H9 (cell line): ENCODE measurements at regions not wholly inside any gene's neighbourhood (a gene's known extent, or its start where the extent isn't known, plus 50 kb on each side); places are given as distances from the start of the nearest gene placed in this dataset.

Experiments used
- DNase-seq: peaks from one replicate; pipeline ENCODE4 v3.0.0-alpha.2; 2017
- H2AFZ ChIP-seq: one replicate; pipeline ENCODE4 v1.6.1; 2013; ENCODE audit warnings: mild to moderate bottlenecking, low read length, control low read depth, moderate library complexity
- H2AK5ac ChIP-seq: 2 replicates; pipeline ENCODE4 v1.6.1; 2013; ENCODE audit warnings: low read length, control low read depth, mixed read lengths; ENCODE audit not compliant: insufficient read length
- H2BK120ac ChIP-seq: one replicate; pipeline ENCODE4 v1.6.1; 2013; ENCODE audit warnings: low read depth, mild to moderate bottlenecking, low read length, control low read depth, inconsistent platforms; ENCODE audit not compliant: poor library complexity, severe bottlenecking
- H2BK12ac ChIP-seq: 2 replicates; pipeline ENCODE4 v1.6.1; 2013; ENCODE audit warnings: low read length, control low read depth, mixed read lengths, low read depth; ENCODE audit not compliant: insufficient read length
- H2BK15ac ChIP-seq: 2 replicates; pipeline ENCODE4 v1.6.1; 2013; ENCODE audit warnings: low read depth, low read length, control low read depth
- H2BK20ac ChIP-seq: one replicate; pipeline ENCODE4 v1.6.1; 2013; ENCODE audit warnings: low read depth, mild to moderate bottlenecking, low read length, control low read depth, inconsistent platforms; ENCODE audit not compliant: poor library complexity, severe bottlenecking
- H2BK5ac ChIP-seq: 2 replicates; pipeline ENCODE4 v1.6.1; 2013; ENCODE audit warnings: low read length, control low read depth, mixed read lengths; ENCODE audit not compliant: insufficient read length
- H3K14ac ChIP-seq: 2 replicates; pipeline ENCODE4 v1.6.1; 2013; ENCODE audit warnings: low read length, control low read depth; ENCODE audit not compliant: insufficient read depth
- H3K18ac ChIP-seq: 2 replicates; pipeline ENCODE4 v1.6.1; 2013; ENCODE audit warnings: low read depth, mild to moderate bottlenecking, mixed read lengths, low read length, control low read depth; ENCODE audit not compliant: insufficient read length
- H3K23ac ChIP-seq: 2 replicates; pipeline ENCODE4 v1.6.1; 2013; ENCODE audit warnings: low read length, control low read depth, mixed read lengths, low read depth; ENCODE audit not compliant: insufficient read length
- H3K23me2 ChIP-seq: 2 replicates; pipeline ENCODE4 v1.6.1; 2013; ENCODE audit warnings: low read depth, mild to moderate bottlenecking, mixed read lengths, low read length, control low read depth; ENCODE audit not compliant: insufficient read length, poor library complexity, severe bottlenecking
- H3K27ac ChIP-seq: 2 replicates; pipeline ENCODE4 v1.5.1; 2013; ENCODE audit warnings: low read length, control low read depth, mixed read lengths, low read depth; ENCODE audit not compliant: insufficient read length
- H3K27me3 ChIP-seq: 2 replicates; pipeline ENCODE4 v1.6.1; 2013; ENCODE audit warnings: low read length, control low read depth, inconsistent platforms; ENCODE audit not compliant: insufficient read depth
- H3K4ac ChIP-seq: 2 replicates; pipeline ENCODE4 v1.6.1; 2013; ENCODE audit warnings: low read depth, mild to moderate bottlenecking, control low read depth, inconsistent platforms, low read length, moderate library complexity
- H3K4me1 ChIP-seq: 2 replicates; pipeline ENCODE4 v1.6.1; 2013; ENCODE audit warnings: low read length, control low read depth, inconsistent platforms; ENCODE audit not compliant: insufficient read depth
- H3K4me2 ChIP-seq: 2 replicates; pipeline ENCODE4 v1.6.1; 2013; ENCODE audit warnings: low read length, control low read depth, mixed read lengths; ENCODE audit not compliant: insufficient read length, insufficient read depth
- H3K56ac ChIP-seq: 2 replicates; pipeline ENCODE4 v1.6.1; 2013; ENCODE audit warnings: low read depth, mild to moderate bottlenecking, mixed read lengths, low read length, control low read depth; ENCODE audit not compliant: insufficient read length
- H3K79me1 ChIP-seq: 2 replicates; pipeline ENCODE4 v1.6.1; 2013; ENCODE audit warnings: low read depth, mild to moderate bottlenecking, moderate library complexity, low read length, control low read depth, inconsistent platforms; ENCODE audit not compliant: insufficient read depth, poor library complexity, severe bottlenecking
- H3K79me2 ChIP-seq: 2 replicates; pipeline ENCODE4 v1.6.1; 2013; ENCODE audit warnings: low read length, control low read depth, inconsistent platforms; ENCODE audit not compliant: insufficient read depth
- H3K9ac ChIP-seq: 2 replicates; pipeline ENCODE4 v1.6.1; 2013; ENCODE audit warnings: low read length, control low read depth, mixed read lengths; ENCODE audit not compliant: insufficient read length; ENCODE audit errors: extremely low read depth
- H3K9me3 ChIP-seq: one replicate; pipeline ENCODE4 v1.6.1; 2013; ENCODE audit warnings: low read depth, low read length, inconsistent platforms; ENCODE audit not compliant: control insufficient read depth
- H3T11ph ChIP-seq: one replicate; pipeline ENCODE4 v1.6.1; 2013; ENCODE audit warnings: mild to moderate bottlenecking, low read length, control low read depth, inconsistent platforms
- H4K20me1 ChIP-seq: one replicate; pipeline ENCODE4 v1.6.1; 2013; ENCODE audit not compliant: control insufficient read depth, insufficient read length, insufficient read depth
- H4K5ac ChIP-seq: 2 replicates; pipeline ENCODE4 v1.6.1; 2013; ENCODE audit warnings: low read depth, mild to moderate bottlenecking, mixed read lengths, low read length, control low read depth; ENCODE audit not compliant: insufficient read length
- H4K8ac ChIP-seq: replicated peaks from 2 replicates; pipeline ENCODE4 v1.6.1; 2013; ENCODE audit warnings: low read length, control low read depth, mixed read lengths, low read depth; ENCODE audit not compliant: insufficient read length
- H4K91ac ChIP-seq: 2 replicates; pipeline ENCODE4 v1.6.1; 2013; ENCODE audit warnings: low read depth, mild to moderate bottlenecking, moderate library complexity, mixed read lengths, low read length, control low read depth; ENCODE audit not compliant: insufficient read length
- H3K27ac Mint-ChIP-seq, 3 experiments: 2 replicates in 2 of 3; 3 replicates in 1 of 3; pipeline ENCODE4 v1.8.0; 2020 to 2021; ENCODE audit warnings: mixed read lengths in 3 of 3, mild to moderate bottlenecking in 1 of 3, moderate library complexity in 1 of 3
- H3K27me3 Mint-ChIP-seq: 2 replicates; pipeline ENCODE4 v1.8.0; 2021; ENCODE audit warnings: low read depth, mild to moderate bottlenecking, moderate library complexity, mixed read lengths
- H3K36me3 Mint-ChIP-seq, 3 experiments: 2 replicates in 2 of 3; 3 replicates in 1 of 3; pipeline ENCODE4 v1.8.0; 2020 to 2021; ENCODE audit warnings: low read depth in 3 of 3, mixed read lengths in 3 of 3; ENCODE audit not compliant: insufficient read depth in 1 of 3
- H3K4me1 Mint-ChIP-seq, 2 experiments: 2 replicates each; pipeline ENCODE4 v1.8.0; 2020; ENCODE audit warnings: mixed read lengths in 2 of 2
- H3K4me3 Mint-ChIP-seq, 2 experiments: 2 replicates in 1 of 2; 3 replicates in 1 of 2; pipeline ENCODE4 v1.8.0; 2020 to 2021; ENCODE audit warnings: mild to moderate bottlenecking in 2 of 2, mixed read lengths in 2 of 2, moderate library complexity in 1 of 2
- H3K9me3 Mint-ChIP-seq, 2 experiments: 2 replicates in 1 of 2; 3 replicates in 1 of 2; pipeline ENCODE4 v1.8.0; 2020; ENCODE audit warnings: mild to moderate bottlenecking in 2 of 2, mixed read lengths in 2 of 2, moderate library complexity in 1 of 2
- CTCF ChIP-seq: fragments of 200-600 bp; sonication (generic); conservative IDR thresholded peaks from 3 replicates; pipeline ENCODE4 v1.8.0; 2021; ENCODE audit warnings: antibody characterized with exemption, mild to moderate bottlenecking

GRCh38 chr5:128615578-128615977, 77.5 kb upstream of the FBN2 start:
- Mint-ChIP-seq H3K4me1 (no peaks in the 10 kb centered on the region), H3K4me3 (no peak overlapping the region), H3K27me3 (no peaks in the 10 kb centered on the region), H3K36me3 (no peaks in the 10 kb centered on the region), H3K9me3 (no peaks in the 10 kb centered on the region; a peak in 1 of 5 replicates), H3K27ac (no peak overlapping the region)
- no peaks in the 10 kb centered on the region for H4K20me1 ChIP-seq
- H4K5ac ChIP-seq = no peak overlapping the region
- no peak overlapping the region for H4K8ac ChIP-seq
- no peaks in the 10 kb centered on the region for H3K79me1 ChIP-seq
- H3K27me3 ChIP-seq = no peaks in the 10 kb centered on the region
- H3K14ac ChIP-seq = no peak overlapping the region
- no peak overlapping the region for H3K23ac ChIP-seq
- H3K18ac ChIP-seq = no peak overlapping the region
- H2AK5ac ChIP-seq = no peak overlapping the region
- H3K4me1 ChIP-seq = no peaks in the 10 kb centered on the region
- H3K79me2 ChIP-seq = no peaks in the 10 kb centered on the region
- H4K91ac ChIP-seq = no peak overlapping the region
- no peak overlapping the region for H2BK15ac ChIP-seq
- H3K4ac ChIP-seq = no peak overlapping the region
- no peak overlapping the region for H3T11ph ChIP-seq
- no peak overlapping the region for H3K9ac ChIP-seq
- no peak for DNase-seq
- no peaks in the 10 kb centered on the region for H3K23me2 ChIP-seq
- no peak overlapping the region for H2BK12ac ChIP-seq
- no peak overlapping the region for H2AFZ ChIP-seq
- no peak overlapping the region for H3K27ac ChIP-seq
- H2BK120ac ChIP-seq = no peak overlapping the region
- H3K9me3 ChIP-seq = no peaks in the 10 kb centered on the region
- no peak overlapping the region for H3K56ac ChIP-seq
- no peak overlapping the region for H2BK20ac ChIP-seq
- no peak overlapping the region for H3K4me2 ChIP-seq
- TF ChIP-seq CTCF = no peak
- H2BK5ac ChIP-seq = no peak overlapping the region
